NCI-H2227 (cell line): ENCODE measurements at regions not wholly inside any gene's neighbourhood (a gene's known extent, or its start where the extent isn't known, plus 50 kb on each side); places are given as distances from the start of the nearest gene placed in this dataset.
"Not testable (repeated sequence)": the region's sequence is repeated elsewhere in the genome, so short reads cannot be mapped to it uniquely, and the experiment has no call there.

ENCODE experiments used
- DNase-seq: peaks from one replicate; lab custom pipeline; 2025; ENCODE audit not compliant: unreplicated experiment; lab: John Stamatoyannopoulos, UW

- not testable (repeated sequence) for DNase-seq
Observed at GRCh38 chr14:37838778-37839177, 243.3 kb downstream of the TTC6 start.

- DNase-seq = not testable (repeated sequence)
Observed at GRCh38 chr14:37841039-37841438, 245.6 kb downstream of the TTC6 start.

GRCh38 chr14:37842106-37842505 lies 246.7 kb downstream of the TTC6 start:
- no peak for DNase-seq

GRCh38 chr14:37843954-37844607 lies 248.7 kb downstream of the TTC6 start:
- DNase-seq = no peak

GRCh38 chr14:37844614-37845013 lies 249.2 kb downstream of the TTC6 start:
- no peak for DNase-seq

GRCh38 chr14:37848985-37849621 lies 253.7 kb downstream of the TTC6 start:
- DNase-seq = no peak

GRCh38 chr14:37851054-37851453 lies 255.6 kb downstream of the TTC6 start:
- no peak for DNase-seq

GRCh38 chr14:37855871-37856270 lies 260.4 kb downstream of the TTC6 start:
- DNase-seq = no peak

- no peak for DNase-seq
Observed at GRCh38 chr14:37857774-37858266, 262.4 kb downstream of the TTC6 start.

GRCh38 chr14:37858733-37859132 lies 263.3 kb downstream of the TTC6 start:
- no peak for DNase-seq

GRCh38 chr14:37859177-37859576 lies 263.7 kb downstream of the TTC6 start:
- no peak for DNase-seq

- no peak for DNase-seq
Observed at GRCh38 chr14:37862263-37862662, 266.8 kb downstream of the TTC6 start.

GRCh38 chr14:37864128-37864527 lies 268.7 kb downstream of the TTC6 start:
- no peak for DNase-seq

GRCh38 chr14:37864861-37865718 lies 269.7 kb downstream of the TTC6 start:
- DNase-seq = no peak

GRCh38 chr14:37865719-37866549 lies 270.5 kb downstream of the TTC6 start:
- no peak for DNase-seq

GRCh38 chr14:37869633-37870032 lies 274.2 kb downstream of the TTC6 start:
- DNase-seq = no peak

- DNase-seq = no peak
Observed at GRCh38 chr14:37870170-37870569, 274.7 kb downstream of the TTC6 start.

GRCh38 chr14:37870632-37871346 lies 275.4 kb downstream of the TTC6 start:
- no peak for DNase-seq

- DNase-seq = not testable (repeated sequence)
Observed at GRCh38 chr14:37874065-37874428, 278.6 kb downstream of the TTC6 start.

GRCh38 chr14:37874429-37875109 lies 279.1 kb downstream of the TTC6 start:
- peak; percentile 67 for DNase-seq
